Keratinocyte (primary cell): ENCODE measurements at regions not wholly inside any gene's neighbourhood (a gene's known extent, or its start where the extent isn't known, plus 50 kb on each side); places are given as distances from the start of the nearest gene placed in this dataset.

Experiments
- EZH2 ChIP-seq: IDR thresholded peaks from one replicate; pipeline ENCODE4 v1.6.1; 2012; ENCODE audit warnings: inconsistent platforms, mild to moderate bottlenecking, low read length, moderate library complexity
- TF ChIP-seq, protein P1 (sequence below), 3 experiments: IDR thresholded peaks in 1 of 3; conservative IDR thresholded peaks in 1 of 3; optimal IDR thresholded peaks in 1 of 3; 2 replicates in 2 of 3; 3 replicates in 1 of 3; pipeline versions ENCODE3 to v1.5.1; 2011; ENCODE audit warnings: low read length in 3 of 3, mild to moderate bottlenecking in 3 of 3, moderate library complexity in 2 of 3, control low read depth in 1 of 3, inconsistent platforms in 1 of 3; ENCODE audit not compliant: insufficient read depth in 2 of 3; ENCODE audit errors: extremely low read depth in 1 of 3

DNA sequence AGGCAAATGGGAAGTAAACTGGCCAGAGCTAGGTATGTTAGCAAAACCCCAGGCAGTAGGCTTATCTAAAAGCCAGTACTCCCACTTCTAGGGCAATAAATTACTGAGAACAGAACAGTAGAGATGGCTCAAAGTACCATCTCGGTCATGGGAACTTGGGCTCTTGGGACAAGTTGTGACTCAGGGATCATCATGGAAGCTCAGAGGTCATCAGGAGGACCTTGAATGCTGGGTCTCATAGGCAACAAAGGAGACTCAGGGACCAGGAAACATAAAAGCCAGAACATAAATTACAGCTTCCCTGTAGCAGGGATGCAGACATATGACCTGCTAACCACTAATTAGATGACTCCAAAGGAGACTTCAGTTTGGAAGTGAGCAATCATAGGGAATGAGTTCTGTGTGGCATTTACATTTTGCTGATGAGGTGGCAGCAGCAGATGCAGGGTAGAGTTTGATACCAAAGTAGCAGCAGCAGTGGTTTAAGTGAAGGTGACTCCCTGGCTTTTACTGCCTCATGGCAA lies 97.6 kb upstream of the SCAF11 start:
- TF ChIP-seq, protein P1, sequence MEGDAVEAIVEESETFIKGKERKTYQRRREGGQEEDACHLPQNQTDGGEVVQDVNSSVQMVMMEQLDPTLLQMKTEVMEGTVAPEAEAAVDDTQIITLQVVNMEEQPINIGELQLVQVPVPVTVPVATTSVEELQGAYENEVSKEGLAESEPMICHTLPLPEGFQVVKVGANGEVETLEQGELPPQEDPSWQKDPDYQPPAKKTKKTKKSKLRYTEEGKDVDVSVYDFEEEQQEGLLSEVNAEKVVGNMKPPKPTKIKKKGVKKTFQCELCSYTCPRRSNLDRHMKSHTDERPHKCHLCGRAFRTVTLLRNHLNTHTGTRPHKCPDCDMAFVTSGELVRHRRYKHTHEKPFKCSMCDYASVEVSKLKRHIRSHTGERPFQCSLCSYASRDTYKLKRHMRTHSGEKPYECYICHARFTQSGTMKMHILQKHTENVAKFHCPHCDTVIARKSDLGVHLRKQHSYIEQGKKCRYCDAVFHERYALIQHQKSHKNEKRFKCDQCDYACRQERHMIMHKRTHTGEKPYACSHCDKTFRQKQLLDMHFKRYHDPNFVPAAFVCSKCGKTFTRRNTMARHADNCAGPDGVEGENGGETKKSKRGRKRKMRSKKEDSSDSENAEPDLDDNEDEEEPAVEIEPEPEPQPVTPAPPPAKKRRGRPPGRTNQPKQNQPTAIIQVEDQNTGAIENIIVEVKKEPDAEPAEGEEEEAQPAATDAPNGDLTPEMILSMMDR (optimal IDR thresholded peaks at IDR 0.05 in 1 of 3, IDR thresholded peaks at IDR 0.05 in 1 of 3, conservative IDR thresholded peaks at IDR 0.05 in 1 of 3; ENCODE audit: extremely low read depth in 1 of 3, insufficient read depth in 2 of 3, low read length in 3 of 3): no peak
- TF ChIP-seq EZH2: no peak
